A673 (cell line): ENCODE measurements at regions not wholly inside any gene's neighbourhood (a gene's known extent, or its start where the extent isn't known, plus 50 kb on each side); places are given as distances from the start of the nearest gene placed in this dataset.

Experiments used
- EZH2 ChIP-seq: fragments of 200-600 bp; sonication (generic); IDR thresholded peaks from 2 replicates; pipeline ENCODE4 v1.6.1; 2017; ENCODE audit warnings: borderline replicate concordance, low read depth, mild to moderate bottlenecking, mixed read lengths, antibody characterized with exemption, low read length; ENCODE audit not compliant: poor library complexity, severe bottlenecking
- TF ChIP-seq, protein P1 (sequence below): fragments of 300-800, 200-600 bp; sonication (generic); conservative IDR thresholded peaks from 2 replicates; pipeline ENCODE4 v1.5.1; 2017; ENCODE audit warnings: low read depth, mild to moderate bottlenecking, antibody characterized with exemption, low read length, moderate library complexity, mixed read lengths

DNA sequence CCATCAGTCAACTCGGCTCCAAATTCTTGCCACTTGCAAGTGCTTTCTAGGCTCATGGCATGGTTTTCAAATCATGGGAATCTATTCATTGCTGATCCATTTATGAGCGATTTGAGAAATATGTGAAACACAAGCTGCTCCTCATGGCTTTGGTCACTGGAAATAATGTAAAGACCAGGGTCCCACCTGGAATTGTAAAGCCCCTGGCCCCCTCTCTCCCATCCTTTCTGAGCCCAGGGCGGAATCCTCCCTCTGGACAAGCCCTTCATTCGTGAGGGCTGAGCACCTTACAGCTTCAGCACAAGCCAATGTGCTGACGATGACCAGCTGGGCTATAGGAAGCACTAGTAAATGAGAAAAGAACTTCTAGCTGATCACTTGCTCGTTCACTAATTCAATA lies 96.0 kb downstream of the RNASET2 start:
- TF ChIP-seq, protein P1, sequence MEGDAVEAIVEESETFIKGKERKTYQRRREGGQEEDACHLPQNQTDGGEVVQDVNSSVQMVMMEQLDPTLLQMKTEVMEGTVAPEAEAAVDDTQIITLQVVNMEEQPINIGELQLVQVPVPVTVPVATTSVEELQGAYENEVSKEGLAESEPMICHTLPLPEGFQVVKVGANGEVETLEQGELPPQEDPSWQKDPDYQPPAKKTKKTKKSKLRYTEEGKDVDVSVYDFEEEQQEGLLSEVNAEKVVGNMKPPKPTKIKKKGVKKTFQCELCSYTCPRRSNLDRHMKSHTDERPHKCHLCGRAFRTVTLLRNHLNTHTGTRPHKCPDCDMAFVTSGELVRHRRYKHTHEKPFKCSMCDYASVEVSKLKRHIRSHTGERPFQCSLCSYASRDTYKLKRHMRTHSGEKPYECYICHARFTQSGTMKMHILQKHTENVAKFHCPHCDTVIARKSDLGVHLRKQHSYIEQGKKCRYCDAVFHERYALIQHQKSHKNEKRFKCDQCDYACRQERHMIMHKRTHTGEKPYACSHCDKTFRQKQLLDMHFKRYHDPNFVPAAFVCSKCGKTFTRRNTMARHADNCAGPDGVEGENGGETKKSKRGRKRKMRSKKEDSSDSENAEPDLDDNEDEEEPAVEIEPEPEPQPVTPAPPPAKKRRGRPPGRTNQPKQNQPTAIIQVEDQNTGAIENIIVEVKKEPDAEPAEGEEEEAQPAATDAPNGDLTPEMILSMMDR: no peak
- no peak for TF ChIP-seq EZH2
